Smooth muscle cell (in vitro differentiated cells): ENCODE measurements at regions not wholly inside any gene's neighbourhood (a gene's known extent, or its start where the extent isn't known, plus 50 kb on each side); places are given as distances from the start of the nearest gene placed in this dataset.

Experiments used
- DNase-seq: peaks from one replicate; lab custom pipeline; 2025; ENCODE audit not compliant: unreplicated experiment; lab: John Stamatoyannopoulos, UW
- H2AFZ ChIP-seq: fragments of 200-600 bp; sonication (generic); 2 replicates; pipeline ENCODE4 v1.6.0; 2016; ENCODE audit warnings: antibody characterized with exemption, low read depth, mild to moderate bottlenecking
- H3F3A ChIP-seq: fragments of 200-600 bp; sonication (generic); 2 replicates; pipeline ENCODE4 v1.6.0; 2017; ENCODE audit warnings: antibody characterized with exemption, low read depth
- H3K27ac ChIP-seq: fragments of 200-600 bp; sonication (generic); 2 replicates; pipeline ENCODE4 v1.5.1; 2016; ENCODE audit warnings: low read depth, mild to moderate bottlenecking
- H3K27me3 ChIP-seq: fragments of 200-600 bp; sonication (generic); 2 replicates; pipeline ENCODE4 v1.6.1; 2016; ENCODE audit warnings: low read depth, mild to moderate bottlenecking
- H3K36me3 ChIP-seq: fragments of 200-600 bp; sonication (generic); 2 replicates; pipeline ENCODE4 v1.5.1; 2016; ENCODE audit warnings: low read depth
- H3K4me1 ChIP-seq: fragments of 200-600 bp; sonication (generic); 2 replicates; pipeline ENCODE4 v1.5.1; 2016; ENCODE audit warnings: low read depth
- H3K4me2 ChIP-seq: fragments of 200-600 bp; sonication (generic); 2 replicates; pipeline ENCODE4 v1.6.0; 2016; ENCODE audit warnings: mild to moderate bottlenecking
- H3K4me3 ChIP-seq: fragments of 200-600 bp; sonication (generic); 2 replicates; pipeline ENCODE4 v1.5.1; 2016; ENCODE audit warnings: mild to moderate bottlenecking
- H3K79me2 ChIP-seq: fragments of 200-600 bp; sonication (generic); 2 replicates; pipeline ENCODE4 v1.6.0; 2016; ENCODE audit warnings: low read depth, mild to moderate bottlenecking
- H3K9ac ChIP-seq: fragments of 200-600 bp; sonication (generic); 2 replicates; pipeline ENCODE4 v1.6.0; 2016; ENCODE audit warnings: low read depth
- H3K9me3 ChIP-seq: fragments of 200-600 bp; sonication (generic); replicated peaks from 2 replicates; pipeline ENCODE4 v1.5.1; 2016; ENCODE audit warnings: low read depth
- H4K20me1 ChIP-seq: fragments of 200-600 bp; sonication (generic); 2 replicates; pipeline ENCODE4 v1.6.0; 2016; ENCODE audit warnings: low read depth
- WGBS: methylation state at CpG from one replicate; pipeline ENCODE4 v1.1.7; 2016; ENCODE audit warnings: low lambda C conversion rate; 5-methylcytosine and 5-hydroxymethylcytosine counted together
- TF ChIP-seq, protein P1 (sequence below): fragments of 200-600 bp; sonication (generic); IDR thresholded peaks from 2 replicates; pipeline ENCODE4 v1.5.1; 2017; ENCODE audit warnings: borderline replicate concordance, mild to moderate bottlenecking, antibody characterized with exemption; ENCODE audit not compliant: insufficient read depth, poor library complexity, severe bottlenecking

- Histone ChIP-seq H3F3A (no peaks in the 10 kb centered on the region), H3K4me1 (no peaks in the 10 kb centered on the region), H3K27me3 (no peaks in the 10 kb centered on the region), H3K4me3 (no peak overlapping the region), H3K79me2 (no peaks in the 10 kb centered on the region), H3K27ac (no peak overlapping the region), H3K4me2 (no peak overlapping the region), H3K9me3 (no peaks in the 10 kb centered on the region), H2AFZ (no peak overlapping the region), H4K20me1 (no peaks in the 10 kb centered on the region), H3K36me3 (no peaks in the 10 kb centered on the region), H3K9ac (no peak overlapping the region)
- no peak for DNase-seq
- TF ChIP-seq, protein P1, sequence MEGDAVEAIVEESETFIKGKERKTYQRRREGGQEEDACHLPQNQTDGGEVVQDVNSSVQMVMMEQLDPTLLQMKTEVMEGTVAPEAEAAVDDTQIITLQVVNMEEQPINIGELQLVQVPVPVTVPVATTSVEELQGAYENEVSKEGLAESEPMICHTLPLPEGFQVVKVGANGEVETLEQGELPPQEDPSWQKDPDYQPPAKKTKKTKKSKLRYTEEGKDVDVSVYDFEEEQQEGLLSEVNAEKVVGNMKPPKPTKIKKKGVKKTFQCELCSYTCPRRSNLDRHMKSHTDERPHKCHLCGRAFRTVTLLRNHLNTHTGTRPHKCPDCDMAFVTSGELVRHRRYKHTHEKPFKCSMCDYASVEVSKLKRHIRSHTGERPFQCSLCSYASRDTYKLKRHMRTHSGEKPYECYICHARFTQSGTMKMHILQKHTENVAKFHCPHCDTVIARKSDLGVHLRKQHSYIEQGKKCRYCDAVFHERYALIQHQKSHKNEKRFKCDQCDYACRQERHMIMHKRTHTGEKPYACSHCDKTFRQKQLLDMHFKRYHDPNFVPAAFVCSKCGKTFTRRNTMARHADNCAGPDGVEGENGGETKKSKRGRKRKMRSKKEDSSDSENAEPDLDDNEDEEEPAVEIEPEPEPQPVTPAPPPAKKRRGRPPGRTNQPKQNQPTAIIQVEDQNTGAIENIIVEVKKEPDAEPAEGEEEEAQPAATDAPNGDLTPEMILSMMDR, result no peak
Measured at GRCh38 chr18:67318651-67319050, 197.9 kb downstream of the DSEL start.

DNA sequence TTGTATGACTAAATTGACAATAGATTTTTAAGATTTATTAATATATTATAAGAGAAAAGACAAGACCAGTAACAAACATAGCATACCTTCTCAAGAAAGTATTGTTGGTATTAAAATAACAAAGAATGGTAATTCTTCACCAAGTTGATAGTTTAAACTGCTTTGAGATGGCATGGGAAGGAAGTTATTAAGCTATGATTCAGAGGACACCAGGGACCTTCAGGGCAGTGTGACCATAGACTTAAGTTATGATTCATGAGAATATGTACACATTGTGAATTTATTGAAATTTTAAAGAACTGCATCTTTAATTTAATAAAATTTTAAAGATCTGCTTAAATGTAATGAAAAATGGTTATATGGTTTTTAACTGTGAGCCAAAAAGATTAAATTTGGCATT is 205.7 kb downstream of the DSEL start:
- TF ChIP-seq, protein P1, result no peak
- no peak overlapping the region for H3K27ac ChIP-seq

DNA sequence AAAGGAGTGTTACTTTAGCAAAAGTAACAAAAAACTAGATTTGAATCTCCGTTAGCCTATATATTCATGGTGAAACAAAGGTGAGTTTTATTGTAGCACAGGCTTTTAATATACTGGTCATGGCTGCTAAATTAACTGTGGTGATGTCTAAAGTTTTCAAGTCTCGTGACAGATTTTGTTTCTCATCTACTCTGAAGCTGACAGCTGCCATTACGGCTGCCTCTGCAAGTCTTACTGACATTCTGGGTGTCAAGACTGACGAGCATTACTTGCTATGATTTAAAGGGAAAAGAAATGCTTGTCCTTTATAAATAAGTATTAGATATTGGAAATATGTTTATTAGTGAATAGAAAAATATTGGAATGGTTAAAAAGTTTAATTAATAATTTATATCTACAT is 207.7 kb downstream of the DSEL start:
- no peaks in the 10 kb centered on the region for H3K9me3 ChIP-seq
- H3K27me3 ChIP-seq, result no peaks in the 10 kb centered on the region
- no peaks in the 10 kb centered on the region for H3K36me3 ChIP-seq
- H4K20me1 ChIP-seq, result no peaks in the 10 kb centered on the region
- H3K27ac ChIP-seq, result no peak overlapping the region
- no peaks in the 10 kb centered on the region for H3K4me1 ChIP-seq
- no peak overlapping the region for H3K9ac ChIP-seq
- WGBS, result 83% methylated on average over 4 of the region's 4 CpGs
- no peak overlapping the region for H3K4me2 ChIP-seq
- H3F3A ChIP-seq, result no peaks in the 10 kb centered on the region
- TF ChIP-seq, protein P1, result no peak
- DNase-seq, result no peak
- H3K79me2 ChIP-seq, result no peaks in the 10 kb centered on the region
- peak overlapping the region; percentile 61 for H2AFZ ChIP-seq
- no peak overlapping the region for H3K4me3 ChIP-seq

More for the DNA sequence above, 205.7 kb downstream of the DSEL start:
- Histone ChIP-seq H3K27me3 (no peaks in the 10 kb centered on the region), H3K9ac (no peak overlapping the region), H2AFZ (no peak overlapping the region), H3K4me3 (no peak overlapping the region), H3F3A (no peaks in the 10 kb centered on the region), H3K4me2 (no peak overlapping the region), H3K9me3 (no peaks in the 10 kb centered on the region), H3K79me2 (no peaks in the 10 kb centered on the region), H3K4me1 (no peaks in the 10 kb centered on the region), H4K20me1 (no peaks in the 10 kb centered on the region), H3K36me3 (no peaks in the 10 kb centered on the region)
- no peak for DNase-seq

GRCh38 chr18:67305466-67305865 is 211.1 kb downstream of the DSEL start:
- H3K27ac ChIP-seq, result no peak overlapping the region
- no peak overlapping the region for H3K9ac ChIP-seq
- no peaks in the 10 kb centered on the region for H3K27me3 ChIP-seq
- H3K36me3 ChIP-seq, result no peaks in the 10 kb centered on the region
- TF ChIP-seq, protein P1, result no peak
- H3F3A ChIP-seq, result no peaks in the 10 kb centered on the region
- DNase-seq, result no peak
- H3K79me2 ChIP-seq, result no peaks in the 10 kb centered on the region
- H3K4me1 ChIP-seq, result no peaks in the 10 kb centered on the region
- no peaks in the 10 kb centered on the region for H3K9me3 ChIP-seq
- no peak overlapping the region for H3K4me3 ChIP-seq
- 97% methylated on average over 3 of the region's 3 CpGs for WGBS
- no peak overlapping the region for H2AFZ ChIP-seq
- H4K20me1 ChIP-seq, result no peaks in the 10 kb centered on the region
- no peak overlapping the region for H3K4me2 ChIP-seq
